ENCODE measurements at regions not wholly inside any gene's neighbourhood (a gene's known extent, or its start where the extent isn't known, plus 50 kb on each side); places are given as distances from the start of the nearest gene placed in this dataset.

GRCh38 chr14:101097109-101097793, 193.7 kb upstream of the RTL1 start:
- TF ChIP-seq POLR2A (IDR thresholded peaks at IDR 0.05; ENCODE audit: low read length) (no peak), GATA1 (IDR thresholded peaks at IDR 0.05; ENCODE audit: low read depth, low read length) (no peak)
